Stimulated activated CD4-positive, alpha-beta T cell treated with anti-CD3 and anti-CD28 coated beads, Interleukin-1b, Interleukin-23, amount 100 ng/mL, for 24 hours (primary cell): ENCODE measurements at regions not wholly inside any gene's neighbourhood (a gene's known extent, or its start where the extent isn't known, plus 50 kb on each side); places are given as distances from the start of the nearest gene placed in this dataset.

Experiments
- DNase-seq, 4 experiments: peaks; one replicate each; pipeline ENCODE4 v3.0.0-alpha.2; 2020; ENCODE audit warnings: low read depth in 4 of 4, low spot score in 1 of 4

DNA sequence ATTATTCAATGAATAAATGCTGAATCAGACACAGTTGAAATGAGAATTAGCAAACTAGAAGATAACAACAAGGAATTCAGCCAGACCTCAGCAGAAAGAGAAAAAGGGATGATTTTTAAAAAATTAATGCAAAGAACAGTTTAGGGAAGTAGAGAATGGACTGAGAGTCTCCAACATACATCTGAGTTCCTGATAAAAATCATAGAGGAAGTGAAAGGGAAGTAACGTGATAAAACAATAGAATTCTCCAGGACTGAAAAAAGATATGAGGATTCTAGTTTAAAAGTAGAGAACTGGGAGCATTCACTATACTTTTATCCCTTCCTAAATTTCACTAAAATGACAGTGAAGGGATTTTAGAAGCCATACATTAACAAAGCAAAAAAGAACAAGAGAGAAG lies 592.0 kb downstream of the SOX6 start:
- no peak for DNase-seq

DNA sequence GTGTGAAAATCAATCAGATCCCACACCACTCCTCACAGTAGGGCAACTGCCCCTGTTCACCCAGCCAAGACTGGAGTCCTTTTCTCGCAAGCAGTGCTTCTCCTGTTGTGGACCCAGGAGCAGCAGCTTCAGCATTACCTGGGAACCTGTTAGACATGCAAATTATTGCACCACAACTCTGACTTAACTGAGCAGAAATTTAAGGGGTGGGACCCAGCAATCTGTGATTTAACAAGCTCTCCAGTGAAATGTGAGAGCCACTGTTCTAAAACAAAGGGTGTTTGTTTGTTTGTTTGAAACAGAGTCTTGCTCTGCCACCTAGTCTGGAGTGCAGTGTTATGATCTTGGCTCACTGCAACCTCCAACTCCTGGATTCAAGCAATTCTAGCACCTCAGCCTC lies 591.4 kb downstream of the SOX6 start:
- DNase-seq = no peak

DNA sequence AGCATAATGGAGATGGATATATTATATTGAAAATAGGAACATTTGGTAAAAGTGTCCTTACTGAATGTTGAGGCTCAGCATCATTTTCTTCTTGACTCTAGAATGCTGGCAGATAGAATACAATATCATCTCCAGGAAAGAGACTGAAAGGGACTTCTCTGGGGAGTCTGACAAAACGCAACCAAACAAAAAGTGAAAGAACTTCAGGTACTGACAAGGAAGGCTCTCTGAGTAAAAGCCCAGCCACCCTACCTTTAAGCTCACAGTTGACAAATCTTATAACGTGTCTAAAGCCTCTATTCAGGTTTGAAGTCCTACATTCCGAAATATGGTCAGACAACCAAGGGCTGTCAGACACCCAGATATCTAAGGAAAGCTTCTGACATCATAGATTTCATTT lies 590.8 kb downstream of the SOX6 start:
- DNase-seq = no peak

DNA sequence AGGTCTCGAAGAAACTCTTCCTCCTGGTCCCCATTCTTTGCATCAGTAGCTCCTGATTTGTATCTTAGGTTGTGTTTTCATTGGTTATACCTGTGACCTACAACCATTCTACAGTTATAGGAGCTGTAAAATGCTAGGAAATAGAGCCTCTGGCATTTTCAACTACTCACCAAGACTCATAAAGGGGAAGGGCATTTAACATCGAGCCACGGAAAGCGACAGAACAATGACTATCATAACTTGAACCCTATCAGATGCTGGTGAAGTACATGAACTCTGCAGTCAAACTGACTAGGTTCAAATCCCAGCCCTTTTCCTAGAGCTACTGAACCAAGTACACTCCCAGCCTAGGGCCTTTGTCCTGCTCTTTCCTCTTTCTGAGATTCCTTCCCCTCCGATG lies 588.0 kb downstream of the SOX6 start:
- DNase-seq = no peak

DNA sequence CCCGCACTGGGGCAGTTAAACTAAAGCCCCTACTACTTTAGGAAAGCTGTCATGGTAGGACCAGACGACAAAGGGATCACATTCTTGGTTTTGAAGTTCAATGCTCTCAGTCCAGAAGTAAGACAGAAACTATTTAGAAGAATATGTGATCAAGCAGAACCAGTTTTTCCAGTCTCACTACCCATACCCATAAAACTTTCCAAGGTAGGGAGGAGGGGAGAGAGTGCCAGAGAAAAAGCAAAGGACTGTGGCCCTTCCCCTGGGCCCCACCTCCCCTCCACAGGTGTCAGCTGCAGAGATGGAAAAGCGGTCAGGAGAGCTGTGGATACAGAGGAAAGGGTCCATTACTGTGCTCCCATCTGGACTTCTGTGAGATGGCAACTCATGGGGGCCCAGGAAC lies 587.1 kb downstream of the SOX6 start:
- DNase-seq = no peak

DNA sequence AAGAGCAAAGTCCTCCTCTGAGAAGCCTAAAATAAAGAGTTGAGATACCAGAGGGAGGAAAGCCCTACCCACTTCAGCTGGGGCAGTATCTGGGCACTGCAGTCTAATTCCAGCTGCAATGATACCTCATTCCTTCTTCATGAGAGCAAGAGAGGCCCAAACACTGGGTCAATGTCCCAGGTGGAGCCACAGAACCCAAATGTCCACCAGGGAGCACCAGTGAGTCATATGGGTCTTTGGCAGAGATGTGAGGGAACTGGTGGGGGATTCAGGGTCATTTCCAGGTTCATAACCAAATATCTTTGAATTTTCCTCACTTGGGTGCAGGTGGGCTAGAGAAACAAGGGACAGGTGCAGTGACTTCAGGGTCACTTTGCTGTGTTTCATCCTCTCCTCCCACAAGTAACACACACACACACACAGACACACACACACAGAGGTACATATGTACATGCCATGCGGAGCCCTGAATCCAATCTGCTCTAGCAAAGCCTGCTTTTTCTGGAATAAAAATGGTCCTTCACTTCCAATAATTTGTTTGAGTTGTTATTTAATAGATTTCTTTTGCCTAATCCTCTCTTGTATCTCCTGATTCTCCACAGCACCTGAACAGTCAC lies 585.4 kb downstream of the SOX6 start:
- peak in 1 of 4 experiments; percentile 20 for DNase-seq

DNA sequence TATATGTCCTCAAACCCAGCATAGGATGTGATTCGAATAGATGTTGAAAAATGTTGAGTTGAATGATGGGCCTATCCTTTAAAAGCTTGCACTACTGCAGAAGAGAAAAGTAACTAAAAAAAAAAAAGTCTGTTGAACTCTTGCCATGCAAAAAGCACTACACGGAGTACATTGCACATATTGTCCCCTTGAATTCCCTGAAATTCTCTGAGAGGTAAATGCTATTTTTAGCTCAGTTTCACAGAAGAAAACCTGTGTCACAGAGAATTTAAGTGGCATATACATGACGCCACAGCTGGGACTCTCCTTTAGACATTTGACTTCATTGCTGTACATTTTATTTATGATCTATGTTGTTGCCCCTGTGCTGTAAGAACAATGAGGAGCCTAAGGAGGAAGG lies 583.8 kb downstream of the SOX6 start:
- no peak for DNase-seq

DNA sequence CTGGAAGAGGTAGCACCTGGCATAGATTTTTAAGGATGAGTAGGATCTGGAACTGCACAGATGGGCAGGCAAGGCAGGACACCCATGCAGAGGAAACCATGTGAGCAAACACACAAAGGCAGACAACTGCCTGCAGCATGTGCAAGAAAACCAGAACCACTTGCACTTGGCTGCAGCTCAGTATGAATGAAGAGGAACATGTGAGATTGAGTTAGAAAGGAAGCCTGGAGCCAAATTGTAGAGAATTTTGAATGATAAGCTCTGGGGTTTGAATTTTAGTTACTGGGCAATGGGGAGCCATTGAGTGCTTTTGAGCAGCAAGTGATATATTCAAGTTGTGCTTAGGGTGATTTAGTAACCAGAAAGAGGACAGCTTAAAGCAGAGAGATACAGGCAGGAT lies 583.4 kb downstream of the SOX6 start:
- no peak for DNase-seq

DNA sequence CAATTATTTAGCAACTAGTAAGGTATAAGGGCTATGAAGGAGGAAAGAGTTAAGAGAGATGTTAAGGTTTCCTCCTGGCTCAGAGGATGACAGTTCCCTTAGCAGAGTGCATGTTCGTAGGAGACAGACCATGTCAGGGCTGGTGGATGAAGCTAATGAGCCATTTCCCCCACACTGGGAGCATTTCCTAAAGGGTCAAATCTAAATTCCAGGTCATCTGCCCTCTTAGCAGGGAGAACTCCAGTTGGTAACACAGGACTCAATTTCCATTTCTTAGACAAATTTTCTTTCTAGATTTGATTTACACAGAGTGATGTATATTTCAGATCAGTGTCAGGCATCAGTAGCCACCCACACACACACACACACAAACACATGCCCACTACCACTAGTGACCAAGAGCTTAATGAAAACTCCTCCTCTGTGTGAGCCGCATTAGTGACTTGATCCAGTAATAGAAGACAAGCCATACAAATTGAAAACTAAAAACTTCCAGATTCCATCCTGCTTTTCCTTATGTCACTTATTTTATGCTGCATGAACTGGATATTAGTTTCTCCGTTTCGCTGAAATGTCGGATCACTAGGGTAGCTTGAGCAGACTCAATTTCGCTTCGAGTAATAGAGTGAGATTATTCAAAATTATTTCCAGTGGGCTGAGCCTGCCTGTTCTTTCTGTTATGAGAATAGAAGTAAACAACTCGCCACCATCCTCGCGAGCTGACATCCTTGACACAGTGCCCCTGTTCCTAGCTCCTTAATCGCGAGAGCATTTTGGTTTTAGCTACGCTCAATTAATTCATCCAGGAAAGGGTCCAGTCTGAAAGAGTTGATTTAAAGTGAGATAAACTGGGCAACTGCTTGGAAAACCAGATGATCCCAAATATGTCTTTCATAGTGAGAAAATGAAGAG lies 582.6 kb downstream of the SOX6 start:
- no peak for DNase-seq

DNA sequence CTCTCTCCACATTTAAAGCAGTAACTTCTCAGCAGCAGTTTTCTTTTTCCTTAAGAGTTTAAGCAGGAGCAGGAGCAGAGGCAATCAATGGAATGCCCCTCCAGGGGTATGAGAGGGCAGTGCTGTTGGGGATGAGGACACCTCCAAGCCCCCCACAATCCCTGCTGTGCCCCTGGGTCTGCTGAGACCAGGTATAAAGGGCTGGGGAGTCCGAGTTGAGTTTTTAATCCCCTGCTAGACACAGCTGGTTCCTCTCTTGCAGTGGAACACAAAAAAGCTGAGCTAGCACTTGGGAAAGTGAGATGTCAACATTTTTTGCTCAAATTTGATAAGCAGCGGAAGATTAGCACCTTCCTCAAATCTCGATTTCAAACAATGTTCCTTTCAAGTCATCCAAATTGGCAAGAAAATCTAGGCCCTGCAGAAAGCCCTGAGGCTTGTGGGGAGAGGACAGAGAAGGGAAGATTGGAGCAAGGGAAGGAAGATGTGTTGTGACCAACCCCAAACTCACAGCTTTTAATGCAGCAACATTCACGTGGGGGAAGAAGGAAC lies 581.9 kb downstream of the SOX6 start:
- no peak for DNase-seq

DNA sequence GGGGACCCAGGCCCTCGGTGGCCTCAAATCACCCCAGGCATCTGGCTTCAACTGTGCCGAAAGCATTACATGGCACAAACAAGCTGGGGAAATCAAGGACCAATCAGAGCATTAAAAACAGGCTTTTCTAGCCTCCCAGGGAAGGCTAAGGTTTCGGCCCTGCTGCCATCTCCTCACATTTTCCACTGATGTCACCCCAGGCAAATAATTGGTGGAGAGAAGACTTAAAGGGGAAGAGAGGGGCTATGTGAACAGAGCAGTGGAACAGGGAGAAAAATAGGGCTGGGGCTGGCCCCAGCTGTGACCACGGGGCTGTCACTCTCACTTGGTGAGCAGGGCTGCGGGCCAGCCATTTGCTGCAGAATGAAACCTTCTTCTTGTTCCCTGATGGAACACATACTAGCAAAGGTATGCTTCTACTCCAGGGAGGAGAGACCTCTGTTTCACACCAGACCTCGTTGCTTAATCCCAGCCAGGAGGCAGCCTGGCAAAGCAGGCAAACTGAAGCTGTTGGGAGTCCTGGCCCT lies 581.3 kb downstream of the SOX6 start:
- DNase-seq = no peak

DNA sequence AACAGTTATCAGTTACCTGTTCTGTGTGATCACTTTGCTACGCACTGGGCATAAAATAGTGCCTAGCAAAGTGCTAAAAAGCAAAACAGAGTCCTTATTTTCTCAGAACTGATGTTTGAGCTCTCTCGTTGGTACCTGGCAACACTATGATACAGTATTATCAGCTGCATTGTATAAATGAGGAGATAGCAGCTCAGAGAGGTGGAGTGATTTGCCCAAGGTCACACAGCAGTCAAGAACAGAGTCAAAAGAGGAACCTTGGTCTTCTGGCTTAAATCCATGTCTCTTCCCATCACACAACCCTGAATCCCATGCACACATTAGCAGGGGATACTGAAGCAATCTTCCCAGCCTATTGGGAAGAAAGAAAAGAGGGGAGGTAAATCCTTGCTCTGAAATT lies 580.5 kb downstream of the SOX6 start:
- DNase-seq = no peak

DNA sequence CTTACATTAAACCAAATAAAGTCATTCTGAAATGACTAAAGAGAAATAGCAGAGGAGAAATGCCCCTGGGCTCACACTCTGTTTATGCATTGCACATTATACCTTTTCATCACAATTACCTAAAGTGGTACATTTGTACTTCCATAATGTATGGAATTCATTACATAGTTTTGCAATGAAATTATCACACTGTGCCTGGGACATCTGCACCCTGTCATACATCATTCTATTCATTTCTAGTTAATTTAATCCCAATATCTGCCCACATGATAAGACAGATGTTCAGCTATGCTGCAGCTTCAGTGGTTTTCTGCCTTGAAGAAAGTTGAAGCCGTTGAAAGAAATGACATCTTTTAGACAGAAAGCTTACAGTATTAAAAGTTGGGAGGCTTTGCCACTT lies 580.0 kb downstream of the SOX6 start:
- no peak for DNase-seq

DNA sequence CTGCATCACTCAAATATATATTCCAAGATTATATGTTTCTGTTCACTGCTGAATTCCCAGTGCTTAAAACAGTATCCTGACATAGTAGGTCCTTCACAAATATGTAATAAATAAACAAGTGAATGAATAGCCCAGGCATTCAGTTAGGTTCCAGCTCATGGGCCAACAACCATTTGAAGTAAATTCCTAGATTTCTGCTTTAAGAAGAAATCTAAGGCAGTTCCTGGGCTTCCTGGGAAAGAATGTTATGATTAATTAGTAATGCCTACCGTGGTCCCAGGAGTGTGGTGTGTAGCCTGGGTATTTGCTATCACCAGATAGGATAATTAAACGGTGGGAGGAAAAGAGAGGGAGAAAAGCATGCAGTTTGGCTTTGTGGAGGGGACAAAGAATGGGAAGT lies 576.8 kb downstream of the SOX6 start:
- DNase-seq = no peak

DNA sequence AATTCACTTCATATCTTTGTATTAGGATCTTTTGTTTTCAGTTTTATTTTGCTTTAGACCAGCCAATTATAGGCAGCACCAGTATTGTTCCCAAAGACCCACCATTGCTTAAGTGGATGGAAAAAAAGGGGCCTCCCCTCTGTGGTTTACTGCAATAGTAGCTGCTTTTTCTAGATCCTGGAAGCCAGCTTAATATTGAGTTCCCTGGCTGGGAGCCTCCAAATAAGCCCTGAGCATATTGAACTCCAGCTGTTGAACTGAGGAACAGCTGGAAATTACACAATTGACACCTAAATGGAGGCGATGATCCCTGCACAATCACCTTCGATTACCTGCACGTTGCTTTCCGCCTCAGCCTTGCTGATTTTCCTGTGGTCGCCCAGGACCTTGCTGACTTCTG lies 576.0 kb downstream of the SOX6 start:
- DNase-seq = no peak

DNA sequence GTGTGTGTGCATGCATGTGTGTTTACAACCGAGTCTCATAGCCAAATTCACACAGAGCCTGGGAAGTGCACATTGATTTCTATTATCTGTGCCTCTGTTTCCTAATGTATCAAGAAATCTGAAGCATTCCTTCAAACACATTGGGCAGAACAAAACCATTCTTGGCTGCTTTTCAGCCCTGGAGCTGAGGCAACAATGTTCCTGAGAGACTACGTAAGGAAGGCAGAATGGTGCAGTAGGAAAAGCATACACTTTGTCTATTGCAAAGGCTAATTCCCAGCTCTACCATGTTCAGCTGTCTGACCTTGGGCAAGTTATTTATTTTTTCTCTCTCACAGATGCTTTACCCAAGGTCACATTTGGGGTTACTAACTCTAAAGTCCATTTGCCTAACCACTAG lies 575.5 kb downstream of the SOX6 start:
- DNase-seq = no peak

DNA sequence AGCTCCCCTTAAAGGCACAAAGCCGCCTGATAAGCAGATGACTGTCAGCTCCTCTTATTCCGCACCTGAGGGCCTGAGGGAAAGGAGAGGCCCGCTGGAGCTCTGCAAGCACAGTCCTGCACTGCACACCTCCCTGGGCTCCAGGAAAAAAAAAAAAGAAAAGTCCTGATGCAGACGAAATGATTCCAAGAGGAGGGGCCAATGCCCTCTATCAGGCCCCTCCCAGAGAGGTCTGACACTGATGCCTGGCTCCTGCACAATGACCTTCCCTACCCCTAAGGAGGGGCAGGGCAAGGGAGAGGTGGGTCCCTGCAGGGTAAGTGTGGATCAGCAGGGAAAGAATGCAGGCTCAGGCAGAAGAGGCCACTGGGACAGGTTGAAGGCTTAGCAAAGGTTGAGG lies 572.7 kb downstream of the SOX6 start:
- no peak for DNase-seq

DNA sequence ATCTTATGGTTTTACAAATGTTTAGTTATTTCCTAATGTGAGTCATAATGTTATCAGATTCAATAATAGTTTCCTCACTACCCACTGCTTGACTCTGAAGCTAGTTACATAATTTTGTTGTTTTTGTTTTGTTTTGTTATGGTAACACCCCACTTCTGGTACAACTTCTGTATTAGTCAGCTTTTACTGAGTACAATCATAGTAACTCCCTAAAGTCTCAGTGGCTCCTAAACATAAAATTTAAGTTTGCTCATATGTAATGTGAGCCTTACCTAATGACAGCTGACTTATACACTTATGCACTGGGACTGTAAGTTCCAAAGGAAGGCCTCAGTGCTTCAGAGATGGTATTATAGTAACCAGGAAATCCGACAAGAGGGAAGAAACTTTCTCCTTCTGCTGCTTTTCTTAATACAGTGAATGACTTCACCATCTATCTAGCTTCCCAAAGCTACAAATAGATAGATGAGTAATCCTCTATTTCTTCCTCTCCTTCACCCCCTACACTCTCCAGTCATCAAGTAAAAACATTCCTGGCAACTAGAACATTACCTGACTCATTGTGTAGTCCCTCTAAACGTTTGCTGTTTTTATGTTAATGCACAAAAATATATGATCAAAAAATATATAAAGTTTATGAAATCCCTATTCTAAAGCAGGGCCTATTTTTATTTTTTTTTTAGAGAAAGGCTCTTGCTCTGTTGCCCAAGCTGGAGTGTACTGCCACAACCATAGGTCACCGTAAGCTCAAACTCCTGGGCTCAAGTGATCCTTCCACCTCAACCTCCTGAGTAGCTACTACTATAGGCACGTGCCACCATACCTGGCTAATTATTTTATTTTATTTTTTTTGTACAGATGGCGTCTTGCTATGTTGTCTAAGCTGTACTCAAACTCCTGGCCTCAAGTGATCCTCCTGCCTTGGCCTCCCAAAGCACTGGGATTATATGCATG lies 563.0 kb downstream of the SOX6 start:
- no peak for DNase-seq

DNA sequence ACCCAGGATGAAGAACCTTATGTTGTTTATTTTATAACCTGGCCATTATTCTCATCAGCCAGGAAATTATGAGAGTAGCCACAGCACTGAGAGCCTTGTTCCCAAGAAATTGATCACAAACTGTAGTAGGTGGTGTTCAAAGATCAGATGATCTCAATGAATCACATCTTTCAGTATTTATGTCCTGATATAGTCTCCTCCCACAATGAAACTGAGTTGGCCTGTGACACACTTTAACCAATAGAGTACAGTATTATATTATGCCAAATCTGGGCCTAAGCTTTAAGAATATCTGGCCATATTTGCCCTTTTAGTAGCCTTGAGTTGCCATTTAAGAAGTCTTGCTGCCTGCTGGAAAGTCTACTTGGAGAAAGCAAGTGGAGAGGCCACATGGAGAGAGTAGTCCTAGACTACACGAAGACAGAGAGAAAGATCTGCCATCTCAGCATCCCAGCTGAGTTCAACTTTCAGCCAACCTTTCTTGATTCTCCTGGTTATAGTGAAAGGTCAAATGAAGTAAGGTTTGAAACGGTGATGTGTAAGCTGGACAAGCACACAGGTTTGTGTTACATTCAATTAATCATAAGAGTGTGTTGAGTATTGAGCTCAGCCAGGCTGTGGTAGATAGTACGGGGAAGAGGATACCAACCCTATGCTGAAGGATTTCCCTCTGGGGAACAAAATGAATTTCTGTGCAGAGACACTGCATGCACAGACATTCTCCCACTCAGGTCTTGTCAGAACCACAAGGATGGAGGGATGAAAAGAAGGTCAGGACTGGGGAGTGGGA lies 561.8 kb downstream of the SOX6 start:
- DNase-seq = no peak

DNA sequence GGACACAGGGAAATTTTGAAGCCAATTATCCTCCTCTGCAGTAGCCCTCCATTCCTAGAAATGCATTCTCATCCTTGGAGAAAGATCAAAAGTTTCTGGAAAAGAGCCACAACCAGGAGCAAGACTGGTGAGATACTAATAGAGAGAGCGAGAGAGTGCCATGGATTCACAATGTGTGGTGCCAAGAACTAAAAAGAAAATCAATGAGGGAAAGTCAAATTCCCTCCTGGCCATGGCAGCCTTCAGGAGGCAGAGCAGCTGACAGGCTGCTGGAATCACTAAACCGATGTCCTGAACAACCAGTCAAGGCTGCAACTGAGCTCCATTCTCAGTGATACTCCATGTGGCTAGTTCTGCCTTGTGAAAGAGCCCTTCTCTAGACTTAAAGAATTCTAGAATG lies 561.0 kb downstream of the SOX6 start:
- no peak for DNase-seq
